ENCODE measurements at regions not wholly inside any gene's neighbourhood (a gene's known extent, or its start where the extent isn't known, plus 50 kb on each side); places are given as distances from the start of the nearest gene placed in this dataset.

GRCh38 chr5:23402585-23402984 lies 104.8 kb upstream of the PRDM9 start:
- Histone ChIP-seq H4K20me1 (ENCODE audit: control insufficient read depth, insufficient read depth, insufficient read length) (no peaks in the 10 kb centered on the region), H2BK15ac (ENCODE audit: low read depth, low read length) (no peak overlapping the region), H3K4me1 (ENCODE audit: insufficient read depth, low read length) (no peaks in the 10 kb centered on the region; the same call in 1 of the 2 replicates), H3K27me3 (ENCODE audit: insufficient read depth, low read length) (no peaks in the 10 kb centered on the region), H4K8ac (replicated peaks; ENCODE audit: insufficient read length, low read depth, low read length) (no peak overlapping the region), H3K4me2 (ENCODE audit: insufficient read depth, insufficient read length, low read length) (no peak overlapping the region), H4K5ac (ENCODE audit: insufficient read length, low read depth, low read length) (no peak overlapping the region), H3K27ac (ENCODE audit: insufficient read length, low read depth, low read length) (no peak overlapping the region), H2AFZ (ENCODE audit: low read length) (no peak overlapping the region), H2BK12ac (ENCODE audit: insufficient read length, low read depth, low read length) (no peak overlapping the region), H3K56ac (ENCODE audit: insufficient read length, low read depth, low read length) (no peak overlapping the region), H3K4ac (ENCODE audit: low read depth, low read length) (no peak overlapping the region), H3K14ac (ENCODE audit: insufficient read depth, low read length) (no peak overlapping the region), H2AK5ac (ENCODE audit: insufficient read length, low read length) (no peak overlapping the region), H2BK120ac (ENCODE audit: low read depth, low read length, poor library complexity, severe bottlenecking) (no peak overlapping the region), H2BK5ac (ENCODE audit: insufficient read length, low read length) (no peak overlapping the region), H3T11ph (ENCODE audit: low read length) (no peak overlapping the region), H3K9ac (ENCODE audit: extremely low read depth, insufficient read length, low read length) (no peak overlapping the region), H3K23me2 (ENCODE audit: insufficient read length, low read depth, low read length, poor library complexity, severe bottlenecking) (no peaks in the 10 kb centered on the region), H3K23ac (ENCODE audit: insufficient read length, low read depth, low read length) (no peak overlapping the region), H2BK20ac (ENCODE audit: low read depth, low read length, poor library complexity, severe bottlenecking) (no peak overlapping the region), H3K79me1 (ENCODE audit: insufficient read depth, low read depth, low read length, poor library complexity, severe bottlenecking) (no peaks in the 10 kb centered on the region), H4K91ac (ENCODE audit: insufficient read length, low read depth, low read length) (no peak overlapping the region), H3K9me3 (ENCODE audit: control insufficient read depth, low read depth, low read length) (no peaks in the 10 kb centered on the region), H3K18ac (ENCODE audit: insufficient read length, low read depth, low read length) (no peak overlapping the region), H3K79me2 (ENCODE audit: insufficient read depth, low read length) (no peaks in the 10 kb centered on the region)
- H3K27me3 Mint-ChIP-seq (ENCODE audit: low read depth), result no peaks in the 10 kb centered on the region
- no peak overlapping the region; a peak in 1 of 7 replicates for H3K27ac Mint-ChIP-seq
- H3K4me1 Mint-ChIP-seq, result no peaks in the 10 kb centered on the region
- no peak for DNase-seq
- H3K4me3 Mint-ChIP-seq, result no peak overlapping the region
- WGBS (ENCODE audit: extremely low coverage, insufficient read length, low lambda C conversion rate), result no CpG with 5 or more reads among the region's 3 CpGs
- H3K9me3 Mint-ChIP-seq, result peaks cover 3 to 6% of the 10 kb centered on the region in 2 experiments; a peak in 3 of 5 replicates
- H3K36me3 Mint-ChIP-seq (ENCODE audit: insufficient read depth in 1 of 3, low read depth in 3 of 3), result peaks cover 0 to 13% (median 0%) of the 10 kb centered on the region in 3 experiments; a peak in 3 of 7 replicates
- TF ChIP-seq CTCF (conservative IDR thresholded peaks at IDR 0.05), result no peak

All from H9 (cell line).